HK-2 (cell line): ENCODE measurements at regions not wholly inside any gene's neighbourhood (a gene's known extent, or its start where the extent isn't known, plus 50 kb on each side); places are given as distances from the start of the nearest gene placed in this dataset.

Source experiments
- DNase-seq: peaks from one replicate; pipeline ENCODE4 v3.0.0-alpha.2; 2018; ENCODE audit not compliant: unreplicated experiment

GRCh38 chr1:238023137-238023536 lies 132.4 kb upstream of the ZP4 start:
- DNase-seq, result no peak

GRCh38 chr1:238018214-238018613 lies 127.5 kb upstream of the ZP4 start:
- DNase-seq, result no peak

GRCh38 chr1:238006779-238007178 lies 116.1 kb upstream of the ZP4 start:
- no peak for DNase-seq

- DNase-seq, result no peak
Measured at GRCh38 chr1:238005116-238005515, 114.4 kb upstream of the ZP4 start.

GRCh38 chr1:238001818-238002217 lies 111.1 kb upstream of the ZP4 start:
- no peak for DNase-seq

GRCh38 chr1:237999426-238000052 lies 108.8 kb upstream of the ZP4 start:
- DNase-seq, result no peak

GRCh38 chr1:237998581-237998980 lies 107.9 kb upstream of the ZP4 start:
- DNase-seq, result no peak

GRCh38 chr1:237983496-237983895 lies 92.8 kb upstream of the ZP4 start:
- no peak for DNase-seq

GRCh38 chr1:237981223-237981622 lies 90.5 kb upstream of the ZP4 start:
- DNase-seq, result no peak

GRCh38 chr1:237976331-237976730 lies 85.6 kb upstream of the ZP4 start:
- DNase-seq, result no peak

GRCh38 chr1:237975903-237976302 lies 85.2 kb upstream of the ZP4 start:
- DNase-seq, result no peak

- DNase-seq, result no peak
Measured at GRCh38 chr1:237975376-237975775, 84.7 kb upstream of the ZP4 start.

- DNase-seq, result no peak
Measured at GRCh38 chr1:237972186-237972585, 81.5 kb upstream of the ZP4 start.

- DNase-seq, result no peak
Measured at GRCh38 chr1:237962985-237963384, 72.3 kb upstream of the ZP4 start.

- no peak for DNase-seq
Measured at GRCh38 chr1:237961754-237962153, 71.0 kb upstream of the ZP4 start.

GRCh38 chr1:237959838-237960237 lies 69.1 kb upstream of the ZP4 start:
- no peak for DNase-seq

GRCh38 chr1:237953238-237953637 lies 62.5 kb upstream of the ZP4 start:
- no peak for DNase-seq
